Astrocyte of the cerebellum (primary cell): ENCODE measurements at regions not wholly inside any gene's neighbourhood (a gene's known extent, or its start where the extent isn't known, plus 50 kb on each side); places are given as distances from the start of the nearest gene placed in this dataset.
"Not testable (repeated sequence)": the region's sequence is repeated elsewhere in the genome, so short reads cannot be mapped to it uniquely, and the experiment has no call there.

Experiments
- DNase-seq: peaks from one replicate; pipeline ENCODE4 v3.0.0-alpha.2; 2011; ENCODE audit warnings: low read depth
- H3K4me3 ChIP-seq: 2 replicates; pipeline ENCODE4 v1.5.1; 2011; ENCODE audit warnings: mild to moderate bottlenecking, low read depth, low read length, moderate library complexity
- CTCF ChIP-seq: IDR thresholded peaks from 2 replicates; pipeline ENCODE4 v1.5.1; 2012; ENCODE audit warnings: low read length, low read depth, moderate library complexity, mild to moderate bottlenecking; ENCODE audit errors: missing control alignments
- in situ Hi-C: cut with HindIII; loops from 2 replicates; pipeline ENCODE4 v1.10.0; 2017; ENCODE audit warnings: low sequenced_read_pairs

- no peak for TF ChIP-seq CTCF
- DNase-seq: no peak
- in situ Hi-C loops: no loop called here
Observed at GRCh38 chr5:82426464-82427154, 148.5 kb upstream of the RPS23 start.

GRCh38 chr5:82425591-82425990, 147.4 kb upstream of the RPS23 start:
- TF ChIP-seq CTCF: no peak
- in situ Hi-C loops: no loop called here
- DNase-seq: no peak
- H3K4me3 ChIP-seq: no peak overlapping the region

More at GRCh38 chr5:82426464-82427154, 148.5 kb upstream of the RPS23 start:
- no peak overlapping the region for H3K4me3 ChIP-seq

- H3K4me3 ChIP-seq: no peak overlapping the region
- DNase-seq: no peak
- TF ChIP-seq CTCF: no peak
- in situ Hi-C loops: no loop called here
Observed at GRCh38 chr5:82424211-82424610, 146.1 kb upstream of the RPS23 start.

- DNase-seq: peak; percentile 77
- in situ Hi-C loops: no loop called here
- H3K4me3 ChIP-seq: no peak overlapping the region
- no peak for TF ChIP-seq CTCF
Observed at GRCh38 chr5:82422751-82423181, 144.6 kb upstream of the RPS23 start.

GRCh38 chr5:82422001-82422740, 144.0 kb upstream of the RPS23 start:
- no peak for DNase-seq
- no peak for TF ChIP-seq CTCF
- H3K4me3 ChIP-seq: no peak overlapping the region
- in situ Hi-C loops: no loop called here

GRCh38 chr5:82421119-82421518, 143.0 kb upstream of the RPS23 start:
- in situ Hi-C loops: no loop called here
- DNase-seq: peak; percentile 60
- peak; percentile 22 for TF ChIP-seq CTCF
- no peak overlapping the region for H3K4me3 ChIP-seq

- H3K4me3 ChIP-seq, in situ Hi-C loops, DNase-seq: not testable (repeated sequence)
Observed at GRCh38 chr5:82420524-82420923, 142.4 kb upstream of the RPS23 start.
